ENCODE measurements at regions not wholly inside any gene's neighbourhood (a gene's known extent, or its start where the extent isn't known, plus 50 kb on each side); places are given as distances from the start of the nearest gene placed in this dataset.
"Not testable (repeated sequence)": the region's sequence is repeated elsewhere in the genome, so short reads cannot be mapped to it uniquely, and the experiment has no call there.

DNA sequence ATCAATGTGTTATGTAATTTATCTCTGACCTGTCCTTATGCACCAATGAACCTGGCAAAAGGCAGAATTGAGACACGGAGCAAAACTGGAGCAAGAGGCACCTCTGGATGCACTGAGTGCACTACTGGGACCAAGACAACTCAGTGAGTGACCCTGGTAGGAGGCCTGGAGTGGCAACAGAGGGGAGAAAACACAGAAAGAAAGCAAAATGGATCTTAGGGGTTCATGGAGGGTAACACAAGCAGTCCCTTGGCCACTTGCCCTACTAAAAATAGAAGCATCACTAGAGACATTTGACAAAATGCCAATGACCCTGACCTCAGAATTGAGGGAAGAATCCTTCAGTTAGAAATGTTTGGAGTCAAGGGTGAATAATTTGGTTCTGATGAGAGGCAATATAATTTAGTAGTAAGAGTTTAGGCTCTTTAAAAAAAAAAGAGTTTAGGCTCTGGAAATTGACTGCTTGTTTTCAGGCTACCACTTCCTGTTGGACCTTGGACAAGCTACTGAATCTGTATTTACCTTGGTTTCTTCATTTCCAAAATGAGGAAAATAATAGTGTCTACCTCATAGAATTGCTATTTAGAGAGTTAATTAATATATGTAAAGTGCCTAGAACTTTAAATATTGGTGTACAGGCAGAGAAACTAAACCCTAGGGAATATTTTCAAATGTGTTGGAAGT lies 234.9 kb upstream of the TARS1 start:
- intact Hi-C loops (cut with DNase I): no loop called here
- 78% methylated on average over 1 of the region's 1 CpG for WGBS
- no peak overlapping the region for H3K27ac ChIP-seq

DNA sequence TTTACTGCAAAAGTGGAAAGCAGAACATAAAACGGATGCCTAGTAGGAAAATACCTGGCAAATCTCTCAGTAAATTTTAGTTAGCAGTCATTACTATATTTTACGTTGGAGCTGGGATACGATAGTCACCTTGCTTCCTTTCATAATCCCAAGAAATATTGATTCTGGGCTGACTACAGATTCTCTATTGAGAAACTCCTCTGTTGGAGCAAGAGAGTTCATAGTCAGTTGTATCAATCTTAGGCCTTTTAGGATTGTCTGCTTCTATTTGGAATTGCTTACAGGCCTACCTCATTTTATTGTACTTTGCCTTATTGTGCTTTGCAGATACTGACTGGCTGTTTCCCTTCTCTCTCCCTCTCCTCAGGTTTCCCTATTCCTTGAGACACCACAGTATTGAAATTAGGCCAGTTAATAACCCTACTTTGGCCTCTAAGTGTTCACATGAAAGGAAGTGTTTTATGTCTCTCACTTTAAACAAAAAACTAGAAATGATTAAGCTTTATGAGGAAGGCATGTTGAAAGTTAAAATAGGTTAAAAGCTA lies 233.7 kb upstream of the TARS1 start:
- no peaks in the 10 kb centered on the region for H3K9me3 ChIP-seq
- TF ChIP-seq POLR2A (IDR thresholded peaks at IDR 0.05) (no peak), POLR2AphosphoS5 (IDR thresholded peaks at IDR 0.05) (no peak)
- TF ChIP-seq, protein P1, sequence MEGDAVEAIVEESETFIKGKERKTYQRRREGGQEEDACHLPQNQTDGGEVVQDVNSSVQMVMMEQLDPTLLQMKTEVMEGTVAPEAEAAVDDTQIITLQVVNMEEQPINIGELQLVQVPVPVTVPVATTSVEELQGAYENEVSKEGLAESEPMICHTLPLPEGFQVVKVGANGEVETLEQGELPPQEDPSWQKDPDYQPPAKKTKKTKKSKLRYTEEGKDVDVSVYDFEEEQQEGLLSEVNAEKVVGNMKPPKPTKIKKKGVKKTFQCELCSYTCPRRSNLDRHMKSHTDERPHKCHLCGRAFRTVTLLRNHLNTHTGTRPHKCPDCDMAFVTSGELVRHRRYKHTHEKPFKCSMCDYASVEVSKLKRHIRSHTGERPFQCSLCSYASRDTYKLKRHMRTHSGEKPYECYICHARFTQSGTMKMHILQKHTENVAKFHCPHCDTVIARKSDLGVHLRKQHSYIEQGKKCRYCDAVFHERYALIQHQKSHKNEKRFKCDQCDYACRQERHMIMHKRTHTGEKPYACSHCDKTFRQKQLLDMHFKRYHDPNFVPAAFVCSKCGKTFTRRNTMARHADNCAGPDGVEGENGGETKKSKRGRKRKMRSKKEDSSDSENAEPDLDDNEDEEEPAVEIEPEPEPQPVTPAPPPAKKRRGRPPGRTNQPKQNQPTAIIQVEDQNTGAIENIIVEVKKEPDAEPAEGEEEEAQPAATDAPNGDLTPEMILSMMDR (IDR thresholded peaks at IDR 0.05): no peak
- WGBS: 89% methylated on average over 3 of the region's 3 CpGs
- no peaks in the 10 kb centered on the region for H3K4me1 ChIP-seq (replicated peaks)
- H3K27me3 ChIP-seq (replicated peaks; ENCODE audit: insufficient read depth): no peaks in the 10 kb centered on the region
- intact Hi-C loops (cut with DNase I): no loop called here
- H3K4me3 ChIP-seq: no peak overlapping the region
- H3K27ac ChIP-seq: no peak overlapping the region
- DNase-seq (ENCODE audit: low spot score): no peak
- no peaks in the 10 kb centered on the region for H3K36me3 ChIP-seq

More for the DNA sequence above, 234.9 kb upstream of the TARS1 start:
- no peak overlapping the region for H3K4me3 ChIP-seq
- TF ChIP-seq POLR2AphosphoS5 (IDR thresholded peaks at IDR 0.05) (no peak), POLR2A (IDR thresholded peaks at IDR 0.05) (no peak)
- TF ChIP-seq, protein P1 (IDR thresholded peaks at IDR 0.05): no peak
- H3K36me3 ChIP-seq: no peaks in the 10 kb centered on the region
- H3K9me3 ChIP-seq: no peaks in the 10 kb centered on the region
- no peak for DNase-seq (ENCODE audit: low spot score)
- H3K27me3 ChIP-seq (replicated peaks; ENCODE audit: insufficient read depth): no peaks in the 10 kb centered on the region
- no peaks in the 10 kb centered on the region for H3K4me1 ChIP-seq (replicated peaks)

DNA sequence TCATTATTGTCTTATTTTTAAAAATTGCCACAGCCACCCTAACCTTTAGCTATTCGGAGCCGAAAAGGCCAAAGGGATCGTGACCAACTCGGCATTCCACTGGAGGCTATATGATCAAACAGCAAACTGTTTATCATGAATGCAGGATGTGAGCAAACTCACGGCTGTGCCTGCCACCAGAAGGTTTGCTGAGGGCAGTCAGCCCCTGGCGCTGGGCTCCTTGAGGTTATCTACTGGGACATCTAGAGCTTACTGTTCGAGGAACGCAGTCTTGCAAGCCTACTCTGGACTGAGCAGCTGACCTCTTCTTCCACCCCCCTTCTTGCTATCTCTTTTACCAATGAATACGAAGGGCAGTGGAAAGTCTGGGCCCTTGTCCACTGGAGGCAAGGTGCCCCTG lies 231.5 kb upstream of the TARS1 start:
- DNase-seq (ENCODE audit: low spot score): no peak
- TF ChIP-seq, protein P1 (IDR thresholded peaks at IDR 0.05): no peak
- TF ChIP-seq POLR2A (IDR thresholded peaks at IDR 0.05) (no peak), POLR2AphosphoS5 (IDR thresholded peaks at IDR 0.05) (no peak)
- Histone ChIP-seq H3K4me3 (no peak overlapping the region), H3K9me3 (no peaks in the 10 kb centered on the region), H3K36me3 (no peaks in the 10 kb centered on the region), H3K27ac (no peak overlapping the region), H3K4me1 (replicated peaks) (no peaks in the 10 kb centered on the region), H3K27me3 (replicated peaks; ENCODE audit: insufficient read depth) (no peaks in the 10 kb centered on the region)
- 85% methylated on average over 9 of the region's 9 CpGs for WGBS
- intact Hi-C loops (cut with DNase I): no loop called here

DNA sequence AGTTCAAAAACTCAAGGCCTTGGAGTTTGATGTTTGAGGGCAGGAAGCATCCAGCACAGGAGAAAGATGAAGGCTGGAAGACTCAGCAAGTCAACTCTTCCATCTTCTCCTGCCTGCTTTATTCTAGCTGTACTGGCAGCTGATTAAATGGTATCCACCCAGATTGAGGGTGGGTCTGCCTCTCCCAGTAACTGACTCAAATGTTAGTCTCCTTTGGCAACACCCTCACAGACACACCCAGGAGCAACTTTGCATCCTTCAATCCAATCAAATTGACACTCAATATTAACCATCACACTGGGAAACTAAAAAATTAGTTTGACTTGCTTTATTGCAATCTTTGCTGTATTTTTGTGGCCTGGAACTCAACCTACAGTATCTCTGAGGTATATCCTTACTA lies 230.5 kb upstream of the TARS1 start:
- H3K27ac ChIP-seq; intact Hi-C loops (cut with DNase I); H3K36me3 ChIP-seq; H3K4me3 ChIP-seq; H3K27me3 ChIP-seq (replicated peaks; ENCODE audit: insufficient read depth); DNase-seq (ENCODE audit: low spot score); H3K4me1 ChIP-seq (replicated peaks); H3K9me3 ChIP-seq: not testable (repeated sequence)

DNA sequence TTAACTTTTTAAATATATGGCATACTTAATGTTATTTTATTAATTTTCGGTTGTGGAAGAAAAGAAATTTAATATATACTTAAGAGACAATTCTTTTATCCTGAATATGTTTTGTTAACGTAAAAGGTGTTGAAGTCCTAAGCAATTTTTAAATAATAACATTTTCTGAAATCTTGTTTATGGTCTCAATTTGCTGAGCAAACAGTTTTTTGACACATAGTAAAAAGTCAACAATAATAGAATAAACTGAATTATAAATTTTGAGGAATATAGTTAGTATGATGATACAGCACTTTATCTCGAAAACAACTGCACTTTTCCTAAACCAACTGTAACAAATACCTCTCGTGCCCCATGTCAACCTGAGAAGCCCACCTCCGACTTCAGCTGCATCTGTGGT lies 229.8 kb upstream of the TARS1 start:
- TF ChIP-seq POLR2A (IDR thresholded peaks at IDR 0.05) (no peak), POLR2AphosphoS5 (IDR thresholded peaks at IDR 0.05) (no peak)
- TF ChIP-seq, protein P1 (IDR thresholded peaks at IDR 0.05): no peak
- Histone ChIP-seq H3K27me3 (replicated peaks; ENCODE audit: insufficient read depth) (no peaks in the 10 kb centered on the region), H3K4me1 (replicated peaks) (no peaks in the 10 kb centered on the region), H3K27ac (no peak overlapping the region), H3K9me3 (no peaks in the 10 kb centered on the region), H3K4me3 (no peak overlapping the region), H3K36me3 (no peaks in the 10 kb centered on the region)
- intact Hi-C loops (cut with DNase I): no loop called here
- WGBS: 93% methylated on average over 5 of the region's 5 CpGs
- no peak for DNase-seq (ENCODE audit: low spot score)
